Neutrophil (primary cell): ENCODE measurements at regions not wholly inside any gene's neighbourhood (a gene's known extent, or its start where the extent isn't known, plus 50 kb on each side); places are given as distances from the start of the nearest gene placed in this dataset.

Source experiments
- H3K27ac ChIP-seq: fragments of 200-600 bp; sonication (generic); 2 replicates; pipeline ENCODE4 v1.5.1; 2016; ENCODE audit warnings: mild to moderate bottlenecking, moderate library complexity
- H3K27me3 ChIP-seq: fragments of 200-600 bp; sonication (generic); 2 replicates; pipeline ENCODE4 v1.6.0; 2016; ENCODE audit warnings: mild to moderate bottlenecking
- H3K36me3 ChIP-seq: fragments of 200-600 bp; sonication (generic); 2 replicates; pipeline ENCODE4 v1.5.1; 2017
- H3K4me1 ChIP-seq, 2 experiments: fragments of 200-600 bp in 1 of 2; sonication (generic) in 1 of 2; 1 replicate in 1 of 2; 2 replicates in 1 of 2; pipeline versions ENCODE4 v1.5.1 to v1.6.1; 2013 to 2016; ENCODE audit warnings: low read depth in 1 of 2, low read length in 1 of 2, mild to moderate bottlenecking in 1 of 2, moderate library complexity in 1 of 2; ENCODE audit not compliant: control insufficient read depth in 1 of 2, insufficient read depth in 1 of 2
- H3K4me3 ChIP-seq, 2 experiments: fragments of 200-600 bp in 1 of 2; sonication (generic) in 1 of 2; 1 replicate in 1 of 2; 2 replicates in 1 of 2; pipeline ENCODE4 v1.5.1; 2013 to 2016; ENCODE audit warnings: low read depth in 1 of 2, low read length in 1 of 2, mild to moderate bottlenecking in 1 of 2, moderate library complexity in 1 of 2
- H3K9me3 ChIP-seq: fragments of 200-600 bp; sonication (generic); 2 replicates; pipeline ENCODE4 v1.5.1; 2016
- CTCF ChIP-seq: fragments of 200-600 bp; sonication (generic); IDR thresholded peaks from 2 replicates; pipeline ENCODE4 v1.5.1; 2016; ENCODE audit warnings: antibody characterized with exemption

GRCh38 chr5:67455970-67456369, 259.4 kb upstream of the CD180 start:
- no peak overlapping the region for H3K4me3 ChIP-seq
- TF ChIP-seq CTCF, result no peak
- H3K4me1 ChIP-seq, result no peaks in the 10 kb centered on the region
- H3K27me3 ChIP-seq, result no peaks in the 10 kb centered on the region
- H3K27ac ChIP-seq, result no peak overlapping the region
- no peaks in the 10 kb centered on the region for H3K9me3 ChIP-seq
- no peaks in the 10 kb centered on the region for H3K36me3 ChIP-seq

GRCh38 chr5:67454957-67455561, 258.5 kb upstream of the CD180 start:
- Histone ChIP-seq H3K4me3 (no peak overlapping the region), H3K27me3 (no peaks in the 10 kb centered on the region), H3K36me3 (no peaks in the 10 kb centered on the region), H3K4me1 (no peaks in the 10 kb centered on the region), H3K27ac (no peak overlapping the region), H3K9me3 (no peaks in the 10 kb centered on the region)
- no peak for TF ChIP-seq CTCF

GRCh38 chr5:67453111-67453905, 256.7 kb upstream of the CD180 start:
- Histone ChIP-seq H3K27ac (no peak overlapping the region), H3K27me3 (no peaks in the 10 kb centered on the region), H3K36me3 (no peaks in the 10 kb centered on the region), H3K9me3 (no peaks in the 10 kb centered on the region), H3K4me3 (no peak overlapping the region), H3K4me1 (no peaks in the 10 kb centered on the region)
- no peak for TF ChIP-seq CTCF

GRCh38 chr5:67451640-67452279, 255.2 kb upstream of the CD180 start:
- Histone ChIP-seq H3K27ac (no peak overlapping the region), H3K27me3 (no peaks in the 10 kb centered on the region), H3K4me1 (no peaks in the 10 kb centered on the region), H3K9me3 (no peaks in the 10 kb centered on the region), H3K4me3 (no peak overlapping the region), H3K36me3 (no peaks in the 10 kb centered on the region)
- no peak for TF ChIP-seq CTCF

- no peak for TF ChIP-seq CTCF
Measured at GRCh38 chr5:67447732-67448131, 251.1 kb upstream of the CD180 start.

More at GRCh38 chr5:67447732-67448131, 251.1 kb upstream of the CD180 start:
- H3K9me3 ChIP-seq, result no peaks in the 10 kb centered on the region
- no peaks in the 10 kb centered on the region for H3K36me3 ChIP-seq
- H3K4me1 ChIP-seq, result no peaks in the 10 kb centered on the region
- no peak overlapping the region for H3K27ac ChIP-seq
- no peak overlapping the region for H3K4me3 ChIP-seq
- H3K27me3 ChIP-seq, result no peaks in the 10 kb centered on the region
